Sigmoid colon (tissue), 4 donors: ENCODE measurements at regions not wholly inside any gene's neighbourhood (a gene's known extent, or its start where the extent isn't known, plus 50 kb on each side); places are given as distances from the start of the nearest gene placed in this dataset.

ENCODE experiments used
- EP300 ChIP-seq, 4 donors: sonication (generic); formaldehyde crosslinking; IDR thresholded peaks; one replicate each; pipeline ENCODE4 v1.6.1; 2017; ENCODE audit warnings: antibody characterized with exemption in 4 of 4
- TF ChIP-seq, protein P1 (sequence below), 4 experiments: fragments of 450-650 bp in 3 of 4; fragments of 200-600 bp in 1 of 4; IDR thresholded peaks; one replicate each; pipeline ENCODE4 v1.5.1; 2016 to 2019; ENCODE audit warnings: antibody characterized with exemption in 4 of 4, mild to moderate bottlenecking in 3 of 4, moderate library complexity in 2 of 4

DNA sequence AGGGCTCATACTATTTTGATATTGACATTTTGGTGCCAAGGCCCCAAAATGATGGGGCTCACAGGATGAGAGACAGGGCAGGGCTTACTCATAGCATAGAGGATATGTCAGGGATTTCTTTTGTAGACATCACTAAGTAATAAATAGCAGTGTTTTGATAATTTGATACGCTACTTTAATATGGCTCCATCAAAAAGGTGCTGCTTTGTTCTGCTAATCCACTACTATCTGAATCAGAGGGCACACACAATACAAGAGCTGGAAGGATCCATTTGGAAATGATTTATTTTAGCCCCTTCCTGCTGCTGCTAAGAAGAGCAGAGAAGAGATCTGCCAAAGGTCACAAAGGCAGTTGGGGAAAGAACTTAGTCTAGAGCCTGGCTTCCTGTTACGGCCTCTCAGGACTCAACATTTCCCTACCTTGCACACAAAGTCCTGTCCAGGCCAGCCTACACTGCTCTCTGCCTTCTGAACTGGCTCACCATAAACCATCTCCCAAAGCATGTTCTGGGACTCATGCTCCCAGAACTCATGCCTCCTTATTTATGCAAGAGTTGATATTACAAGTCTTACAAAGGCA lies 261.3 kb upstream of the ARHGAP20 start:
- TF ChIP-seq, protein P1, sequence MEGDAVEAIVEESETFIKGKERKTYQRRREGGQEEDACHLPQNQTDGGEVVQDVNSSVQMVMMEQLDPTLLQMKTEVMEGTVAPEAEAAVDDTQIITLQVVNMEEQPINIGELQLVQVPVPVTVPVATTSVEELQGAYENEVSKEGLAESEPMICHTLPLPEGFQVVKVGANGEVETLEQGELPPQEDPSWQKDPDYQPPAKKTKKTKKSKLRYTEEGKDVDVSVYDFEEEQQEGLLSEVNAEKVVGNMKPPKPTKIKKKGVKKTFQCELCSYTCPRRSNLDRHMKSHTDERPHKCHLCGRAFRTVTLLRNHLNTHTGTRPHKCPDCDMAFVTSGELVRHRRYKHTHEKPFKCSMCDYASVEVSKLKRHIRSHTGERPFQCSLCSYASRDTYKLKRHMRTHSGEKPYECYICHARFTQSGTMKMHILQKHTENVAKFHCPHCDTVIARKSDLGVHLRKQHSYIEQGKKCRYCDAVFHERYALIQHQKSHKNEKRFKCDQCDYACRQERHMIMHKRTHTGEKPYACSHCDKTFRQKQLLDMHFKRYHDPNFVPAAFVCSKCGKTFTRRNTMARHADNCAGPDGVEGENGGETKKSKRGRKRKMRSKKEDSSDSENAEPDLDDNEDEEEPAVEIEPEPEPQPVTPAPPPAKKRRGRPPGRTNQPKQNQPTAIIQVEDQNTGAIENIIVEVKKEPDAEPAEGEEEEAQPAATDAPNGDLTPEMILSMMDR (IDR thresholded peaks at IDR 0.05), result no peak
- TF ChIP-seq EP300 (IDR thresholded peaks at IDR 0.05), result no peak
